Suprapubic skin (tissue), 4 donors: ENCODE measurements at regions not wholly inside any gene's neighbourhood (a gene's known extent, or its start where the extent isn't known, plus 50 kb on each side); places are given as distances from the start of the nearest gene placed in this dataset.

ENCODE experiments used
- CTCF ChIP-seq, 2 donors: fragments of 200-600 bp in 1 of 2; fragments of 450-650 bp in 1 of 2; sonication (generic) in 1 of 2; IDR thresholded peaks; one replicate each; pipeline ENCODE4 v1.5.1; 2016 to 2019; ENCODE audit warnings: antibody characterized with exemption in 2 of 2, mild to moderate bottlenecking in 1 of 2, moderate library complexity in 1 of 2
- POLR2A ChIP-seq, 2 donors: fragments of 450-650 bp; IDR thresholded peaks; one replicate each; pipeline ENCODE4 v1.6.1; 2017; ENCODE audit warnings: antibody characterized with exemption in 2 of 2, mild to moderate bottlenecking in 2 of 2, moderate library complexity in 2 of 2
- POLR2AphosphoS5 ChIP-seq, 3 donors: sonication (generic); formaldehyde crosslinking; IDR thresholded peaks; one replicate each; pipeline ENCODE4 v1.6.1; 2017; ENCODE audit warnings: antibody characterized with exemption in 3 of 3

- TF ChIP-seq CTCF (IDR thresholded peaks at IDR 0.05) (no peak), POLR2A (IDR thresholded peaks at IDR 0.05) (no peak), POLR2AphosphoS5 (IDR thresholded peaks at IDR 0.05) (no peak)
Observed at GRCh38 chr4:131411393-131411792, 1737.7 kb upstream of the PCDH10 start.
